Activated T-cell treated with anti-CD3 and anti-CD28 coated beads for 24 hours (primary cell): ENCODE measurements at regions not wholly inside any gene's neighbourhood (a gene's known extent, or its start where the extent isn't known, plus 50 kb on each side); places are given as distances from the start of the nearest gene placed in this dataset.

Source experiments
- DNase-seq: peaks from one replicate; pipeline ENCODE4 v3.0.0-alpha.2; 2020; ENCODE audit warnings: low read depth

GRCh38 chr5:164600929-164601535 lies 1095.6 kb downstream of the MAT2B start:
- DNase-seq, result no peak

GRCh38 chr5:164608507-164608906 lies 1103.1 kb downstream of the MAT2B start:
- no peak for DNase-seq

GRCh38 chr5:164610374-164610773 lies 1105.0 kb downstream of the MAT2B start:
- DNase-seq, result no peak

- DNase-seq, result no peak
Observed at GRCh38 chr5:164614707-164615106, 1109.3 kb downstream of the MAT2B start.

GRCh38 chr5:164617290-164617689 lies 1111.9 kb downstream of the MAT2B start:
- no peak for DNase-seq

- no peak for DNase-seq
Observed at GRCh38 chr5:164627021-164627420, 1121.6 kb downstream of the MAT2B start.

- DNase-seq, result no peak
Observed at GRCh38 chr5:164636456-164636855, 1131.0 kb downstream of the MAT2B start.

- DNase-seq, result no peak
Observed at GRCh38 chr5:164637931-164638521, 1132.6 kb downstream of the MAT2B start.

- DNase-seq, result no peak
Observed at GRCh38 chr5:164649266-164649665, 1143.8 kb downstream of the MAT2B start.

- no peak for DNase-seq
Observed at GRCh38 chr5:164650427-164650826, 1145.0 kb downstream of the MAT2B start.

GRCh38 chr5:164651546-164652275 lies 1146.3 kb downstream of the MAT2B start:
- no peak for DNase-seq

- DNase-seq, result no peak
Observed at GRCh38 chr5:164652276-164652660, 1146.8 kb downstream of the MAT2B start.

GRCh38 chr5:164663198-164663989 lies 1158.0 kb downstream of the MAT2B start:
- no peak for DNase-seq

- no peak for DNase-seq
Observed at GRCh38 chr5:164671640-164672039, 1166.2 kb downstream of the MAT2B start.

GRCh38 chr5:164672205-164672604 lies 1166.8 kb downstream of the MAT2B start:
- no peak for DNase-seq

- DNase-seq, result no peak
Observed at GRCh38 chr5:164672931-164673694, 1167.7 kb downstream of the MAT2B start.

- no peak for DNase-seq
Observed at GRCh38 chr5:164679461-164679860, 1174.0 kb downstream of the MAT2B start.

GRCh38 chr5:164680216-164680615 lies 1174.8 kb downstream of the MAT2B start:
- no peak for DNase-seq

GRCh38 chr5:164680812-164681520 lies 1175.5 kb downstream of the MAT2B start:
- no peak for DNase-seq

- no peak for DNase-seq
Observed at GRCh38 chr5:164687391-164687790, 1182.0 kb downstream of the MAT2B start.

- no peak for DNase-seq
Observed at GRCh38 chr5:164688437-164688836, 1183.0 kb downstream of the MAT2B start.
